Ovary (tissue), 3 donors: ENCODE measurements at regions not wholly inside any gene's neighbourhood (a gene's known extent, or its start where the extent isn't known, plus 50 kb on each side); places are given as distances from the start of the nearest gene placed in this dataset.

Experiments used
- POLR2A ChIP-seq: fragments of 450-650 bp; IDR thresholded peaks from one replicate; pipeline ENCODE4 v1.6.1; 2017; ENCODE audit warnings: antibody characterized with exemption, mild to moderate bottlenecking, moderate library complexity
- TF ChIP-seq, protein P1 (sequence below), 3 donors: fragments of 450-650 bp in 2 of 3; fragments of 200-600 bp in 1 of 3; IDR thresholded peaks; one replicate each; pipeline versions ENCODE4 v1.5.1 to v1.8.0; 2016 to 2022; ENCODE audit warnings: antibody characterized with exemption in 3 of 3, mild to moderate bottlenecking in 1 of 3
- donor health status: DM: no; HTN: no; CAD: no.

DNA sequence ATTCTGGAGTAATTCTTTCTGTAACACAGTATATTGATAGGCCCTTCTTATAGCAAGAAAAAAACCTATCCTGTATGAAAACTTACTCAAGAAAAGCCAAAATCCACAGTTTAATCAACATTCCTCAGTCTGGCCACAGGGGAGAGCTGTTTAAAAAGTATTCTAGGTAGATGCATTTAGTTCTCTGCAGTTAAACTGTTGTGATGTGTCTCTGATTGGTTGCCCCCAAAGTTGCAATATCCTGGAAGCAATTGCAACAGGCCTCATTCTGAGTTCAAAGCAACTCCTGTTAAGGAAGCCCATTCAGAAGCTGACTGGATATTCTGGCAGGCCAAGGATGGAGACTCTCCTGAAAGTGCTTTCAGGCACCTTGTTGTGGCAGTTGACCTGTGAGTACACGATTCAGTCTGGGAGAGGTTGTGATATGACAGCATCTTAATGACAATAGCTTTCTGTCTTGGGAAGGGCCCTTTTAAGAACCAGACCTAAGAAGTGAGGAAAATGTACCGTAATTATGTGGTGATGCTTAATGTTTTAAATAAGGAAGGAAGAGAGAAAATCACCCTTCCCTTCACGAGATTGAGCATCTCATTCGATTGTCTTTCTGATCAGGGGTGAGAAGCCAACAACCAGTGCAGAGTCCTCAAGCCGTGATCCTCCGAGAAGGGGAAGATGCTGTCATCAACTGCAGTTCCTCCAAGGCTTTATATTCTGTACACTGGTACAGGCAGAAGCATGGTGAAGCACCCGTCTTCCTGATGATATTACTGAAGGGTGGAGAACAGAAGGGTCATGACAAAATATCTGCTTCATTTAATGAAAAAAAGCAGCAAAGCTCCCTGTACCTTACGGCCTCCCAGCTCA lies 420.7 kb downstream of the DAD1 start:
- TF ChIP-seq, protein P1, sequence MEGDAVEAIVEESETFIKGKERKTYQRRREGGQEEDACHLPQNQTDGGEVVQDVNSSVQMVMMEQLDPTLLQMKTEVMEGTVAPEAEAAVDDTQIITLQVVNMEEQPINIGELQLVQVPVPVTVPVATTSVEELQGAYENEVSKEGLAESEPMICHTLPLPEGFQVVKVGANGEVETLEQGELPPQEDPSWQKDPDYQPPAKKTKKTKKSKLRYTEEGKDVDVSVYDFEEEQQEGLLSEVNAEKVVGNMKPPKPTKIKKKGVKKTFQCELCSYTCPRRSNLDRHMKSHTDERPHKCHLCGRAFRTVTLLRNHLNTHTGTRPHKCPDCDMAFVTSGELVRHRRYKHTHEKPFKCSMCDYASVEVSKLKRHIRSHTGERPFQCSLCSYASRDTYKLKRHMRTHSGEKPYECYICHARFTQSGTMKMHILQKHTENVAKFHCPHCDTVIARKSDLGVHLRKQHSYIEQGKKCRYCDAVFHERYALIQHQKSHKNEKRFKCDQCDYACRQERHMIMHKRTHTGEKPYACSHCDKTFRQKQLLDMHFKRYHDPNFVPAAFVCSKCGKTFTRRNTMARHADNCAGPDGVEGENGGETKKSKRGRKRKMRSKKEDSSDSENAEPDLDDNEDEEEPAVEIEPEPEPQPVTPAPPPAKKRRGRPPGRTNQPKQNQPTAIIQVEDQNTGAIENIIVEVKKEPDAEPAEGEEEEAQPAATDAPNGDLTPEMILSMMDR (IDR thresholded peaks at IDR 0.05), result no peak
- TF ChIP-seq POLR2A, result no peak
